Breast epithelium (tissue), 3 donors: ENCODE measurements at regions not wholly inside any gene's neighbourhood (a gene's known extent, or its start where the extent isn't known, plus 50 kb on each side); places are given as distances from the start of the nearest gene placed in this dataset.

Source experiments
- CTCF ChIP-seq, 3 donors: fragments of 450-650 bp; IDR thresholded peaks; one replicate each; pipeline ENCODE4 v1.5.1; 2016 to 2017; ENCODE audit warnings: antibody characterized with exemption in 3 of 3, mild to moderate bottlenecking in 3 of 3, moderate library complexity in 3 of 3
- POLR2A ChIP-seq: fragments of 450-650 bp; IDR thresholded peaks from one replicate; pipeline ENCODE4 v1.6.1; 2016; ENCODE audit warnings: antibody characterized with exemption, mild to moderate bottlenecking, moderate library complexity

GRCh38 chr10:90644165-90644564, 213.7 kb downstream of the HTR7 start:
- TF ChIP-seq POLR2A = no peak
- no peak for TF ChIP-seq CTCF (IDR thresholded peaks at IDR 0.05)
